ENCODE measurements at regions not wholly inside any gene's neighbourhood (a gene's known extent, or its start where the extent isn't known, plus 50 kb on each side); places are given as distances from the start of the nearest gene placed in this dataset.

DNA sequence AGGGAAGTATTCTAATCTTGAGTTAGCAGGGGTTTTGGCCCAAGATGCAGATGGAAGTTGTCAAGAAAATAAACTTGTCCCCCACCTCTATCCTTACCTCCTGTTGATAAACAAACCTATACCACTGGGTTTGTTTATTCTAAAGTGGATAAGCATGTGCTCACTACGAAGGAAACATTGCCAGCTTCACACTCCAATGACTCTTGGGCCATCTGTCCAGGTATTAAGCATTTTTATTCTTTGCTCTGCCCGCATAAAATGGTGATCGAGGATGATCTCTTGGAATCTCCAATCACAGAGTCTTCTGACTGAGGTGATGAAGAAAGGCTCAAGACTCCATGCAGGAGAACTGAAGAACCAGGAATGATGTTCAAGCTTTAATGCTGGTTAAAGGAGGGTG is 1908.4 kb upstream of the PIK3C3 start:
- Histone ChIP-seq H3K9me2 (replicated peaks; ENCODE audit: low read length) (no peaks in the 10 kb centered on the region), H3K4me1 (ENCODE audit: insufficient read depth, low read length) (no peaks in the 10 kb centered on the region), H3K27ac (ENCODE audit: low read length) (no peak overlapping the region), H3K4me3 (ENCODE audit: low read length) (no peak overlapping the region), H3K4me2 (ENCODE audit: low read length) (no peak overlapping the region), H3K9me3 (ENCODE audit: low read length) (no peaks in the 10 kb centered on the region), H3K9ac (ENCODE audit: low read length) (no peak overlapping the region), H3K27me3 (ENCODE audit: low read length) (no peaks in the 10 kb centered on the region), H4K20me1 (ENCODE audit: low read length) (no peaks in the 10 kb centered on the region), H3K36me3 (ENCODE audit: low read depth, low read length) (no peaks in the 10 kb centered on the region), H2AFZ (ENCODE audit: low read length) (no peak overlapping the region), H3F3A (ENCODE audit: low read length, unreplicated experiment) (no peaks in the 10 kb centered on the region), H3K79me2 (ENCODE audit: low read length) (no peaks in the 10 kb centered on the region)
- BruUV-seq (replicated peaks) = no TSS peak
- CTCF ChIA-PET = no interaction called here
- intact Hi-C loops (cut with micrococcal nuclease) = no loop called here
- no peak for ATAC-seq
- TF ChIP-seq EZH2phosphoT487 (IDR thresholded peaks at IDR 0.05; ENCODE audit: borderline replicate concordance, low read length) (no peak), EZH2 (IDR thresholded peaks at IDR 0.05; ENCODE audit: low read length, unreplicated experiment) (no peak)
- TF ChIP-seq, protein P1, sequence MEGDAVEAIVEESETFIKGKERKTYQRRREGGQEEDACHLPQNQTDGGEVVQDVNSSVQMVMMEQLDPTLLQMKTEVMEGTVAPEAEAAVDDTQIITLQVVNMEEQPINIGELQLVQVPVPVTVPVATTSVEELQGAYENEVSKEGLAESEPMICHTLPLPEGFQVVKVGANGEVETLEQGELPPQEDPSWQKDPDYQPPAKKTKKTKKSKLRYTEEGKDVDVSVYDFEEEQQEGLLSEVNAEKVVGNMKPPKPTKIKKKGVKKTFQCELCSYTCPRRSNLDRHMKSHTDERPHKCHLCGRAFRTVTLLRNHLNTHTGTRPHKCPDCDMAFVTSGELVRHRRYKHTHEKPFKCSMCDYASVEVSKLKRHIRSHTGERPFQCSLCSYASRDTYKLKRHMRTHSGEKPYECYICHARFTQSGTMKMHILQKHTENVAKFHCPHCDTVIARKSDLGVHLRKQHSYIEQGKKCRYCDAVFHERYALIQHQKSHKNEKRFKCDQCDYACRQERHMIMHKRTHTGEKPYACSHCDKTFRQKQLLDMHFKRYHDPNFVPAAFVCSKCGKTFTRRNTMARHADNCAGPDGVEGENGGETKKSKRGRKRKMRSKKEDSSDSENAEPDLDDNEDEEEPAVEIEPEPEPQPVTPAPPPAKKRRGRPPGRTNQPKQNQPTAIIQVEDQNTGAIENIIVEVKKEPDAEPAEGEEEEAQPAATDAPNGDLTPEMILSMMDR (conservative IDR thresholded peaks at IDR 0.05; ENCODE audit: low read depth, low read length) = no peak
- POLR2A ChIA-PET (ENCODE audit: unreplicated experiment) = no interaction called here
- DNase-seq = no peak

DNA sequence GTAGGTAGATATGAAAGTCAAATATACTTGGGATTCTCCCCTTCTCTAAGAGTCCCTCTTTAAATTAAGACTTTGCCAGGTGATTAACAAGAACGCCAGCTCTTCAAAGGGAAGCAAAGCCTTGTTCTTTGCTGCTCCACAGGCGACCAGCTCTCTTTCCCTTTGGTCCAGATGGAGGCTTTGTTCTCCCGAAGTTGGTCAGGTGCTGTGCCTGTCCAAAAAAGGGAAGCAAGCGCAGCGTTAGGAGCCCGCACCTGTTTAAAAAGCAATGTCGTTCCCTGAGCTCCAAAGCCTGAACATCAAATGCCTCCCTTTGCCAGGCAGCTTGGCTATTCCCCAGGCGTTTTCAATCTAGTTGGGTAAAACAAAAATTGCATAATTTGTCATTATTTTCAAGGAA is 1913.1 kb upstream of the PIK3C3 start:
- H3K27me3 ChIP-seq (ENCODE audit: low read length) = no peaks in the 10 kb centered on the region
- TF ChIP-seq, protein P1 (conservative IDR thresholded peaks at IDR 0.05; ENCODE audit: low read depth, low read length) = no peak
- TF ChIP-seq EZH2 (IDR thresholded peaks at IDR 0.05; ENCODE audit: low read length, unreplicated experiment) (no peak), EZH2phosphoT487 (IDR thresholded peaks at IDR 0.05; ENCODE audit: borderline replicate concordance, low read length) (no peak)
- H2AFZ ChIP-seq (ENCODE audit: low read length) = no peak overlapping the region
- CTCF ChIA-PET = no interaction called here
- H3K27ac ChIP-seq (ENCODE audit: low read length) = no peak overlapping the region
- no peaks in the 10 kb centered on the region for H3K36me3 ChIP-seq (ENCODE audit: low read depth, low read length)
- no peak overlapping the region for H3K4me3 ChIP-seq (ENCODE audit: low read length)
- POLR2A ChIA-PET (ENCODE audit: unreplicated experiment) = interaction anchor here (0.7 kb wide), 1 partner anchor 83 kb away, joined by 8 read pairs; no protein-coding TSS in a partner anchor
- H3K9ac ChIP-seq (ENCODE audit: low read length) = no peak overlapping the region
- no TSS peak for BruUV-seq (replicated peaks)
- no peaks in the 10 kb centered on the region for H3K9me2 ChIP-seq (replicated peaks; ENCODE audit: low read length)
- no peaks in the 10 kb centered on the region for H3K9me3 ChIP-seq (ENCODE audit: low read length)
- H3K4me1 ChIP-seq (ENCODE audit: insufficient read depth, low read length) = no peaks in the 10 kb centered on the region
- H3K79me2 ChIP-seq (ENCODE audit: low read length) = no peaks in the 10 kb centered on the region
- H3F3A ChIP-seq (ENCODE audit: low read length, unreplicated experiment) = no peaks in the 10 kb centered on the region
- DNase-seq = no peak
- no peak for ATAC-seq
- intact Hi-C loops (cut with micrococcal nuclease) = no loop called here
- H4K20me1 ChIP-seq (ENCODE audit: low read length) = no peaks in the 10 kb centered on the region
- no peak overlapping the region for H3K4me2 ChIP-seq (ENCODE audit: low read length)

DNA sequence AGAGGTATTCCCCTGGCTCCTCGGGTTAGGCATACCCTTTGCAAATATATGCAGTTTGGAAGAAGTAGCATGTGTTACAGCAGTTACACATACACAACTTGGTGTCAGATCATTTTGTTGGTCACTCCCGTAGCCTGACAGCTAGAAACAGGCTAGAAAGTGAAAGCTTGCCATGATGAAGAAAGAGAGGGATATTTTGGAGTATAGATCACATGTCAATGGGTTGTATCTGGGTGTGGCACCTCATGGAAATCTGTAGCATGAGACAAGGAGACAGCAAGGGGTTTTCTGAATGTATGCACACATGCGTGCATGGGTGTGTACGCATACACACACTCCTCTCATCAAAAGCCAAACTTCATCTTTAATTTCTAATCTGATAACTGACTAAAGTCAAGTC is 1914.5 kb upstream of the PIK3C3 start:
- POLR2A ChIA-PET (ENCODE audit: unreplicated experiment) = no interaction called here
- DNase-seq (no peak), ATAC-seq (no peak)
- BruUV-seq (replicated peaks) = no TSS peak
- Histone ChIP-seq H3K79me2 (ENCODE audit: low read length) (no peaks in the 10 kb centered on the region), H3K9ac (ENCODE audit: low read length) (no peak overlapping the region), H3K27me3 (ENCODE audit: low read length) (no peaks in the 10 kb centered on the region), H3K36me3 (ENCODE audit: low read depth, low read length) (no peaks in the 10 kb centered on the region), H3K4me1 (ENCODE audit: insufficient read depth, low read length) (no peaks in the 10 kb centered on the region), H3F3A (ENCODE audit: low read length, unreplicated experiment) (no peaks in the 10 kb centered on the region), H3K9me2 (replicated peaks; ENCODE audit: low read length) (no peaks in the 10 kb centered on the region), H3K27ac (ENCODE audit: low read length) (no peak overlapping the region), H4K20me1 (ENCODE audit: low read length) (no peaks in the 10 kb centered on the region), H3K9me3 (ENCODE audit: low read length) (no peaks in the 10 kb centered on the region), H3K4me3 (ENCODE audit: low read length) (no peak overlapping the region), H3K4me2 (ENCODE audit: low read length) (no peak overlapping the region), H2AFZ (ENCODE audit: low read length) (no peak overlapping the region)
- intact Hi-C loops (cut with micrococcal nuclease) = no loop called here
- CTCF ChIA-PET = no interaction called here
- TF ChIP-seq EZH2phosphoT487 (IDR thresholded peaks at IDR 0.05; ENCODE audit: borderline replicate concordance, low read length) (no peak), EZH2 (IDR thresholded peaks at IDR 0.05; ENCODE audit: low read length, unreplicated experiment) (no peak)
- TF ChIP-seq, protein P1 (conservative IDR thresholded peaks at IDR 0.05; ENCODE audit: low read depth, low read length) = no peak
